Mammary epithelial cell (primary cell): ENCODE measurements at regions not wholly inside any gene's neighbourhood (a gene's known extent, or its start where the extent isn't known, plus 50 kb on each side); places are given as distances from the start of the nearest gene placed in this dataset.

Source experiments
- CTCF ChIP-seq, 2 donors: IDR thresholded peaks in 1 of 2; conservative IDR thresholded peaks in 1 of 2; 2 replicates each; pipeline ENCODE4 v1.5.1; 2011 to 2012; ENCODE audit warnings: inconsistent platforms in 2 of 2, low read length in 2 of 2, mild to moderate bottlenecking in 2 of 2, control low read depth in 1 of 2, low read depth in 1 of 2; ENCODE audit not compliant: insufficient read depth in 1 of 2; ENCODE audit errors: extremely low read depth in 1 of 2
- EZH2 ChIP-seq: IDR thresholded peaks from 2 replicates; pipeline ENCODE4 v1.6.1; 2012; ENCODE audit warnings: low read length, inconsistent platforms, borderline replicate concordance

- no peak for TF ChIP-seq CTCF (conservative IDR thresholded peaks at IDR 0.05 in 1 of 2, IDR thresholded peaks at IDR 0.05 in 1 of 2; ENCODE audit: extremely low read depth in 1 of 2, insufficient read depth in 1 of 2, low read depth in 1 of 2, low read length in 2 of 2)
- TF ChIP-seq EZH2: no peak
Measured at GRCh38 chr6:135782546-135782945, 69.0 kb upstream of the PDE7B start.
